ENCODE measurements at regions not wholly inside any gene's neighbourhood (a gene's known extent, or its start where the extent isn't known, plus 50 kb on each side); places are given as distances from the start of the nearest gene placed in this dataset.

GRCh38 chr1:232114985-232115384 lies 488.4 kb downstream of the DISC1 start:
- TF ChIP-seq, protein P1, sequence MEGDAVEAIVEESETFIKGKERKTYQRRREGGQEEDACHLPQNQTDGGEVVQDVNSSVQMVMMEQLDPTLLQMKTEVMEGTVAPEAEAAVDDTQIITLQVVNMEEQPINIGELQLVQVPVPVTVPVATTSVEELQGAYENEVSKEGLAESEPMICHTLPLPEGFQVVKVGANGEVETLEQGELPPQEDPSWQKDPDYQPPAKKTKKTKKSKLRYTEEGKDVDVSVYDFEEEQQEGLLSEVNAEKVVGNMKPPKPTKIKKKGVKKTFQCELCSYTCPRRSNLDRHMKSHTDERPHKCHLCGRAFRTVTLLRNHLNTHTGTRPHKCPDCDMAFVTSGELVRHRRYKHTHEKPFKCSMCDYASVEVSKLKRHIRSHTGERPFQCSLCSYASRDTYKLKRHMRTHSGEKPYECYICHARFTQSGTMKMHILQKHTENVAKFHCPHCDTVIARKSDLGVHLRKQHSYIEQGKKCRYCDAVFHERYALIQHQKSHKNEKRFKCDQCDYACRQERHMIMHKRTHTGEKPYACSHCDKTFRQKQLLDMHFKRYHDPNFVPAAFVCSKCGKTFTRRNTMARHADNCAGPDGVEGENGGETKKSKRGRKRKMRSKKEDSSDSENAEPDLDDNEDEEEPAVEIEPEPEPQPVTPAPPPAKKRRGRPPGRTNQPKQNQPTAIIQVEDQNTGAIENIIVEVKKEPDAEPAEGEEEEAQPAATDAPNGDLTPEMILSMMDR (IDR thresholded peaks at IDR 0.05; ENCODE audit: low read depth, low read length, poor library complexity, severe bottlenecking), result no peak
- no peak for TF ChIP-seq EZH2phosphoT487 (IDR thresholded peaks at IDR 0.05; ENCODE audit: borderline replicate concordance, low read length)

Data from DOHH2 (cell line).